ENCODE measurements at regions not wholly inside any gene's neighbourhood (a gene's known extent, or its start where the extent isn't known, plus 50 kb on each side); places are given as distances from the start of the nearest gene placed in this dataset.
"Not testable (repeated sequence)": the region's sequence is repeated elsewhere in the genome, so short reads cannot be mapped to it uniquely, and the experiment has no call there.

DNA sequence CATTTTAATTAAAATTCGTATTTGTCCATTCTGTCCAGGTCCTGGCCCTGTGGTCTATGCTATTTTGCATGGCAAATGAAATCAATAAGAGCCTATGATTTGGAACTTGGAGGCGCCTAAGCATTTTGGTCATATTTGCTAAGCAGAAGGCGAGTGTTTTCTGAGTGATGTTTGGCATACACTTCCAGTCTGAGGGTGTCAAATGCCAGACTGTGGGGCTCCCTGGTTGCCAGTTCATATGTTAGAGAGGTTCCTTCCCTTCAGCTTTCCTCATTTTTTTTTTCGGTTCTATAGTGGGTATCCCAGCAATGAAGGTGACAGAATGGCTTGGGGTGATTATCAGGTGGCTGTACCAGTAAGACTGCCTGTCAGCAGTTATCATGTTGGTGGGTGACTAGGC is 1007.8 kb upstream of the WWC1 start:
- H3K4me3 Mint-ChIP-seq, result no peak overlapping the region
- no peak for ATAC-seq (replicated peaks)
- H3K4me1 Mint-ChIP-seq, result no peaks in the 10 kb centered on the region
- no peaks in the 10 kb centered on the region for H3K27me3 Mint-ChIP-seq
- H3K9me3 Mint-ChIP-seq, result no peaks in the 10 kb centered on the region
- H3K27ac Mint-ChIP-seq, result no peak overlapping the region
- DNase-seq, result no peak
- H3K36me3 Mint-ChIP-seq, result no peaks in the 10 kb centered on the region

DNA sequence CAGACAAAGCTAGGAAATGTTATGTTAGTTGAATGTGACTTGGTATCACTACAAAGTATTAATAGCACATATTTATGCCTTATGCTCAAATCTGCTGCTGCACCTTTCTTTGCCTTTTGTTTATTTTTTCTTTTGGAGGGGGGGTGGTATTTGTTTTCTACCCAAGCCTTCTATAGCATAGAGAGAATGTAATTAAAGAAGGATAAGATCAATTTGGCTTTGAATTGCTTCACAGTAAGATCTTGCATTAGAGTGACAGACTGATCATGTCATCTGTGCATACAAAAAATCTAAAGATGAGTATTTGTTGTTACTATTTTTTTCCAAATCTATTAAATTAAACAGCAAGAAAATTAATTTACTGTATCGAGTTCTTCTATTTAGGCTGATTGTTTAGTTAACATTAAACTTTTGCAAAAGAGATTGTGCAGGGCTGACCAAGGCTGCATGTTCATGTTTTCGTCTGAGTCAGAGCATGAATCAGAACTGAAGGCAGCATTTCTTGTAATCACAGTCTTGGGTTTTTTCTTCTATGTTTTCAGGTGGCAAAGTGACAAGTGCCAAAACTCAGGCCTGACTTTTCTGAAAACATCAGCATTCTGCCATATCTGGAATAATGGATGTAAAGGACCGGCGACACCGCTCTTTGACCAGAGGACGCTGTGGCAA is 1007.1 kb upstream of the WWC1 start:
- H3K27ac Mint-ChIP-seq, result no peak overlapping the region
- ATAC-seq (replicated peaks), result no peak
- H3K9me3 Mint-ChIP-seq, result peaks cover 2 to 3% of the 10 kb centered on the region in 2 donors
- no peaks in the 10 kb centered on the region for H3K4me1 Mint-ChIP-seq
- no peaks in the 10 kb centered on the region for H3K36me3 Mint-ChIP-seq
- no peaks in the 10 kb centered on the region for H3K27me3 Mint-ChIP-seq
- no peak for DNase-seq
- no peak overlapping the region for H3K4me3 Mint-ChIP-seq

DNA sequence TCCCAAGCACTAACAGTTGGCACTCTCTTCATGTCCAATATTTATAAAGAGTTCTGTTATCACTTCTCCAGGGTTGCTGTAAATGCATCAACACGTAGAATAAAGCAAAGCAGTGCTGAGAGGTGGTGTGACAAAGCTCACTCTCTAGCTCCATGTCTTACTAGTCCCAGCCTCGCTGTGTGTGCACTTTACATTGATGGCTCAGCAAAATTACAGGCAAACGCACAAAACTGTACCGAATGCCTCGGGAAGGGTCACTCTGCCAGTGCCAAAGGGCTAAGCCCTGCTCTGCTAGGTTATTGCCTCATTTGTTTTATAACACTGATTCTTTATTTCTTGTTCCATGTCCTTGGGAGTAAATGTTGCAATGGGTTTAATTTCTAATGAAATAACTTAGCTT is 1005.9 kb upstream of the WWC1 start:
- Mint-ChIP-seq H3K4me3 (no peak overlapping the region), H3K36me3 (no peaks in the 10 kb centered on the region), H3K4me1 (no peaks in the 10 kb centered on the region), H3K27ac (no peak overlapping the region), H3K27me3 (no peaks in the 10 kb centered on the region), H3K9me3 (peaks cover 3 to 4% of the 10 kb centered on the region in 2 donors)
- DNase-seq (no peak), ATAC-seq (replicated peaks) (no peak)

DNA sequence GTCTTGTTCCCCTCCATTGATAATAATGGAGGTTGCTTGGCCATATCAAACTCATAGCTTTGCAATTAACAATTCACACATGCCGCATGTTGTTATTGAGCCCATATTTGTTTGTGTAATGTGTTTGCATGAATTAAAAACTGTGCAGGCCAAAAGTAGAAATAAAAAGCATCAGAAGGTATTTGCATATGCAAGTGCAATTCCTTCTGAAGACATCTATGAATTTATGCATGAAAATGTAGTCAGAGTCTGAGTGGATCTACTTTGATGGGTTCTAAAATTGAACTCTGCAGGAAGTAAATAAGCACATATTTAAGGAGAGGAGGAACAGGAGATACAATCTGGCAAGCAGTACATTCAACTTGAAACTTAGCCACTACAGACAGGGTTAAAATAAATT is 1004.6 kb upstream of the WWC1 start:
- Mint-ChIP-seq H3K27ac (no peak overlapping the region), H3K27me3 (no peaks in the 10 kb centered on the region), H3K4me1 (no peaks in the 10 kb centered on the region), H3K9me3 (peaks cover 3 to 6% of the 10 kb centered on the region in 2 donors), H3K36me3 (no peaks in the 10 kb centered on the region), H3K4me3 (no peak overlapping the region)
- no peak for DNase-seq
- no peak for ATAC-seq (replicated peaks)

DNA sequence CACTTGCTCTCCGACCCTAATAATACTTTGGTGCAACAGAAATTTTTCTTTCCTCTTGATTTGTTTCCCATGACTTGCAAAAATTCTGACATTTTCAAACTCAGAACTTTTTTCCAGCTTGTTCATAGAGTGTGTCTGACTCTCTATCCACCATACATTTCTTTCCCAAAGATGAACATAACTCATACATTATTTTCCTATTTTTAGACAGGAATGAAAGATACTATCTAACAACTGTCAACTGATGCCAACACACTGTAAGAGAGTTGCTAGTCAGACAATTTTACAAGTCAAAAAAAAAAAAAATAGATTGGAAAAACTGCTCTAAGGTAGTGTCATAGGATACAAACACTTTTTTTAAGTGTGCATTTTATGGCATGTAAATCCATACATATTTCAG is 1001.0 kb upstream of the WWC1 start:
- ATAC-seq (replicated peaks) (no peak), DNase-seq (no peak)
- Mint-ChIP-seq H3K9me3 (peaks cover 7 to 8% of the 10 kb centered on the region in 2 donors), H3K27ac (no peak overlapping the region), H3K36me3 (no peaks in the 10 kb centered on the region), H3K4me3 (no peak overlapping the region), H3K4me1 (no peaks in the 10 kb centered on the region), H3K27me3 (no peaks in the 10 kb centered on the region)

DNA sequence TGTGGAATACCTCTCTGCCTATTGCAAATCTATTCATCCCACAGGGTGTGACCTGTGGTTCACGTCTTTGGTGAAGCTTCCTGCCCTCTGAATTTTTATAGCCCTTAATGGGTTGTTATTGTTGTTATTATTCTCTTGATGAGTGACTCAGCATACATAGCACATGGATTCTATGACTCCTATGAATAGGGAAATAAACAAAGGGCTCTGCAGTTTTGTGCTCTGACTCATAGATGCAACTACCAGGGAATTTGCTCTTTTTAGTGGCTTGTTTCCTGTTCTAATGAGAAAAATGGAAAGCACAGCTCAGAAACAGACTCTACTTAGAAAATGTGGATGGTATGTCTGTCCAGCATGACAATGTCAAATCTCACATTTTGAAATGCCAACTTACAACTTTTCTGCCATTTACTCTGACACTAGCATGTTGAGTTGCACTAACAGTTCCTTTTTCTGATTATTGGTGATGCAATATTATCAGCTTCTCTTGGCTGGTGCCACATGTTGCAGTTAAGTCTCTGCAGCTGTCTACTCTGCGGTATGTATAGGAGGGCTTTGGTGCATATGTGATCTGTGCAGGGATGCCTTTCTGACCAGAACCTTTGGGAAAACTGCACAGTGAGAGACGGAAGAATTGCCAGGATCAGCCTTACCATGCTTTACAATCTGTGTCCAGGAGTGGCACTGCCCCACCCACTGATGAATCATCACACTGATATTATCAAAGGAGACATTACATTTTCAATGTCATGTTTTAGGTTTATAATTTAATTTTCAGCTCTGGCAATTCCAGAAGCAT is 996.4 kb upstream of the WWC1 start:
- DNase-seq (no peak), ATAC-seq (replicated peaks) (no peak)
- Mint-ChIP-seq H3K4me3 (no peak overlapping the region), H3K27me3 (no peaks in the 10 kb centered on the region), H3K27ac (no peak overlapping the region), H3K4me1 (no peaks in the 10 kb centered on the region), H3K9me3 (peaks cover 4 to 7% of the 10 kb centered on the region in 2 donors), H3K36me3 (no peaks in the 10 kb centered on the region)

DNA sequence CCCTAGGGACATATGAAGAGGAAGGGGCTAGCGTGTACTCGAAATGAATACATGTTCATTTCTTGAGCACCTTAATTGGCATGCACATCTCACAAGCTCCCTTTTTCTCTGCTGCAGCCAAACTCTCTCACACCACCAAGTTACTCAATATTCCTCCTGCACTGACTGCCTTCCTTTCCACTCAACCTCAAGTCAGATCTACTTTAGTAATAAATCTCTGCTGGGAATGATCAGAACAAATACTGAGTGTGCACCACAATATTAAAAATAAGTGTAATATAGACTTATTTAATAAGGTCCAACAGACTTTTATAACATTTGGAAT is 995.8 kb upstream of the WWC1 start:
- Mint-ChIP-seq H3K4me3 (no peak overlapping the region), H3K4me1 (no peaks in the 10 kb centered on the region), H3K9me3 (peaks cover 4 to 8% of the 10 kb centered on the region in 2 donors), H3K36me3 (no peaks in the 10 kb centered on the region), H3K27ac (no peak overlapping the region), H3K27me3 (no peaks in the 10 kb centered on the region)
- DNase-seq, result no peak
- no peak for ATAC-seq (replicated peaks)

DNA sequence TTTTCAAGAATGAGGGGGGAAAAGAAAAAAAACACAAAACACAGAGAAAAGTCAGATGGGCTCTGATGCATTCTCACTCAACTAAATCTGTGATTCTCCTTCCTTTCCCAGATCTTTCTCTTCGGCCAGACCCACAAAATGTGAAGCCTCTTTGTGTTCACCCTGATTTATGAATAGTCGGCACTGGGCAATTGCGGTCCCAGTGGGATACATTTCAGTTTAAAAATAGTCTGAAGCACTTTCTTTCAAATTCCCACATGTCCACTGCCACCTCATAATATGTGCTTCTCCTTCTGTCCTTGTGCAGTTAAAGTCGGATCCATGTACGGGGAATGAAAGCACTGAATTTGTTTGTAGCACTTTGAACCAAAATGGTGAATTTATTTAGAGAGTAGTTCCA is 995.4 kb upstream of the WWC1 start:
- Mint-ChIP-seq H3K27ac (no peak overlapping the region), H3K27me3 (no peaks in the 10 kb centered on the region), H3K9me3 (peaks cover 4 to 7% of the 10 kb centered on the region in 2 donors), H3K4me3 (no peak overlapping the region), H3K36me3 (no peaks in the 10 kb centered on the region), H3K4me1 (no peaks in the 10 kb centered on the region)
- DNase-seq, result no peak
- no peak for ATAC-seq (replicated peaks)

DNA sequence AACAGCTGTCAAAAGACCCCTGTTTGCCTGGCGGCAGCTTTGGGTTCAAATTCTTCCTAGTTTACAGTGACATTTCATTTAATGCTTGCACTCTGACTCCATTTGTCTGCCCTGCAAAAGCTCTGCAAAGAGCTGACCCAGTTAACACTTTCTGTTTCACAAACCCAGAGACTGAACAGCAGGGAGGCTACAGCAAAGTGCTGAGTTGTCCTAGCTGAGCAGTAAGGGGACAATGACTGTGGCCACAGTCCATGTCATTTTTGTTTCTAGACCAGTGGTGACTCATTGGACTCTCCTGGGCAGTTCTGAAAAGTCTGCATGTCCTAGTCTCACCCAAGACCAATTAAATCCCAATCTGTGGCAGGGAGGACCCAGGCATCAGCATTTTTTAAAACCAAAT is 994.8 kb upstream of the WWC1 start:
- no peak overlapping the region for H3K4me3 Mint-ChIP-seq
- peaks cover 4 to 6% of the 10 kb centered on the region in 2 donors for H3K9me3 Mint-ChIP-seq
- no peak for ATAC-seq (replicated peaks)
- no peaks in the 10 kb centered on the region for H3K4me1 Mint-ChIP-seq
- no peak for DNase-seq
- H3K36me3 Mint-ChIP-seq, result no peaks in the 10 kb centered on the region
- no peaks in the 10 kb centered on the region for H3K27me3 Mint-ChIP-seq
- no peak overlapping the region for H3K27ac Mint-ChIP-seq

DNA sequence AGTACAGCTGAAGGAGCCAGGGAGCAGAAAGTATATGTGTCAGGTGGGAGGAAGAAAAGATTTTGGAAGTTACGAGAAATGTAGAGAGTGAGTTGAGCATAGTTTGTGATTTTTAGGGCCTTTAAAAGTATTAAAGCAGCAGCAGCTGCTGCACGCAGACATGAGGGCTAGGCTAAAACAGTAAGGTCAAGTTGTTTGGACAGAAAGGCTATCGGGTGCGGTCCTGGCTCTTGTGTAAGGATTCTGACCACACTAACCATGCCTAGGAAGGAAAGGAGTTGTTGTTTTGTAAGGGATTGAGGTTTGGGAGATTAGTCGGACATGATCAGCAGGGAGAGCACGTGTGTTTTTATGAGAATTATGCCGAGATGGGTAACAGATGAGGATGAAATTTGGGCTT is 991.6 kb upstream of the WWC1 start:
- not testable (repeated sequence) for H3K36me3 Mint-ChIP-seq; H3K27ac Mint-ChIP-seq; ATAC-seq (replicated peaks); H3K27me3 Mint-ChIP-seq; H3K4me1 Mint-ChIP-seq; DNase-seq; H3K9me3 Mint-ChIP-seq; H3K4me3 Mint-ChIP-seq

DNA sequence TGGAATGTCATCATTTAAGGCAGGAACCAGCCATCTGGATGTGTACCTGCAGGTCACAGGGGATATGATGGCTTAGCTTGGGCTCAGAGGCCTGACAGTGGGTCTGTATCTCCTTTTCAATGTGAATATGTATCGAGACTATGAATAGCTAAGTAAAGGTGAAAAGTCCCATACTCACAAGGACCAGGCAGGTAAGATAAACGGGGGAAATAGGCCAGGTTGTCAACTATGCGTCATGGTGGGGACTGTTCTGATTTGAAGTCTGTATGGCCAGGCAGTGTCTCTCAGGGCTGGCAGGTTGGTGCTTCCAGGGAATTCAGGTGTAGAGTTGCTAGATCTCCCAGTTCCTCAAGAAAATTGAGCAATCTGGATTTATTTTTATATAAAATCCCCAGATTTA is 987.9 kb upstream of the WWC1 start:
- H3K4me3 Mint-ChIP-seq, result no peak overlapping the region
- no peak for ATAC-seq (replicated peaks)

DNA sequence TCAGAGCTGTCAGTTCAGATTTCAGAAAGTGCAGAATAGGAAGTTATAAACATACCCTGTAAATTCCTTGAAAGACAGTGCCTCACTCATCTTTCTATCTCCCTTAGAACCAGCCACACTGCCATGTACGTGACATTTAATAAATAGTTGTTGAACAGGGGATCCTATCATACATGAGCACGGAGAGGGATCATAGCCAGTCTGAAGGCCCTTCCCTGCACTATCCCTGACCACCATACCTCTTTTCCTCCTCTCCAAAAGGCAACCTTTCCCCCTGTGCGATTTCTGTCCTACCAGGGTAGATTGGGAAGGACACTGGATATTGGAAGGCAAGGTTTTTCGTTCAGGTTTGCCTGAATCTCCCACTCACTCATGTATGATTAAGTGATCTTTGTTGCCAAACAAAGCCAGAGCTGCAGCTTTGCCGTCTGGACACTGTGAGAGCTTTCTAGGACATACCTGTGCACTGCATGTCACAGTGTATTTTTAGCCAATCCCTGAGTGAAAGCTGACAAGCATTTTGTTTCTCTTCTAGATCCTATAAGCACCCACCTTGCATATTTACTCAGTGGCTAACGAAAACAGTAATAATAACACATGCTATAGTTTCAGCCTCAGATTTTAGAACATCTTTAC is 986.5 kb upstream of the WWC1 start:
- no peak for ATAC-seq (replicated peaks)
- no peaks in the 10 kb centered on the region for H3K36me3 Mint-ChIP-seq
- H3K27ac Mint-ChIP-seq, result no peak overlapping the region
- no peak for DNase-seq
- peaks cover 4% of the 10 kb centered on the region in 2 donors for H3K9me3 Mint-ChIP-seq
- no peaks in the 10 kb centered on the region for H3K4me1 Mint-ChIP-seq
- no peak overlapping the region for H3K4me3 Mint-ChIP-seq
- no peaks in the 10 kb centered on the region for H3K27me3 Mint-ChIP-seq

More for the DNA sequence above, 987.9 kb upstream of the WWC1 start:
- H3K27ac Mint-ChIP-seq, result no peak overlapping the region
- H3K4me1 Mint-ChIP-seq, result no peaks in the 10 kb centered on the region
- H3K9me3 Mint-ChIP-seq, result peaks cover 4 to 6% of the 10 kb centered on the region in 2 donors
- H3K36me3 Mint-ChIP-seq, result no peaks in the 10 kb centered on the region
- no peaks in the 10 kb centered on the region for H3K27me3 Mint-ChIP-seq
- no peak for DNase-seq

DNA sequence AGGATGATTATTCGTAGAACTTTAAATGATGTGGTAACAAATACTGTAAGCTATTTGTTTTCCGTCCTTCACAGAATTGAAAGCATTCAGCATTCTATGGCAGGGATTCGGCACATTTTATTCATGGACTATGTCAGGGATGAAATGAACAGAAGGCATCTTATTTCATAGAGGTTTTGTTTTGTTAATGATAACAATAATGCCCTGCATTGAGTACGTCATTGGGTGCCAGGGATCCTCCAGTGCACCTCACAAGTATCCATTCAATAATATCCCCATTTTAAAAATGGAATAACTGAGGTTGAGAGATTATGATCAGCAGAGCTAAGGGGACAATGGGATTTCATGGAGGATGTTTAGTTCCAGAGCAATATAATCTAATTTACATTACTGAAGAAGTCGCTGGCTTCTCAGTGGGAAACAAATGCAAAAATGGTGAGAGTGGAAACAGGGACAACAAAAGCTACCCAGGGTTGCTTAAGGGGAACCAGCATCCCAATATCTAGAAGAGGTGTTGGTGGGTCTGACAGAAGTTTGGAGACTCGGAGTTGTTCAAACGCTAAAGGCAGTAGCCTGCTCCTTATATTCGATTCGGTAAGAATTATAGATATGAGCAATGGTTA is 985.7 kb upstream of the WWC1 start:
- Mint-ChIP-seq H3K4me1 (no peaks in the 10 kb centered on the region), H3K4me3 (no peak overlapping the region), H3K27ac (no peak overlapping the region), H3K27me3 (no peaks in the 10 kb centered on the region), H3K36me3 (no peaks in the 10 kb centered on the region), H3K9me3 (peaks cover 2 to 4% of the 10 kb centered on the region in 2 donors)
- ATAC-seq (replicated peaks) (no peak), DNase-seq (no peak)

DNA sequence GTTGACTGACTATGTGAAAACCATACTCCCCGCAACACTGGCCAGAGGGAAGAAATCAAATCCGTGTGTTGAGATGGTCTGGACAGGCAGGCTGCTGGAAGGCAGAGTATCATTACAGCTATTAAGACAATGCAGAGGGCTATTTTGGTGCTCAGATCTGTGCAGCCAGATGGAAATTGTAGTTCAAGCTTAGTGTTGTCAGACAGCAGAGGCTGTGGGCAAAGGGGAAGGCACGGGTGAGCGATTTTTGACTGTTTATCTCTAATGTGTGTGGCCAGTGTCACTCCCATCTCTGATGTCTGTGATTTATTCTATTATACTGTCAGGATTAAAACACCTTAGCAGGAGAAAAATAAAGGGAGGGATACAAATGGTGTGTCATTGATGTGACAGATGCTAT is 984.4 kb upstream of the WWC1 start:
- H3K27ac Mint-ChIP-seq, result no peak overlapping the region
- DNase-seq (no peak), ATAC-seq (replicated peaks) (no peak)
- no peaks in the 10 kb centered on the region for H3K27me3 Mint-ChIP-seq
- H3K4me1 Mint-ChIP-seq, result no peaks in the 10 kb centered on the region
- peaks cover 2% of the 10 kb centered on the region in 2 donors for H3K9me3 Mint-ChIP-seq
- no peaks in the 10 kb centered on the region for H3K36me3 Mint-ChIP-seq
- H3K4me3 Mint-ChIP-seq, result no peak overlapping the region

DNA sequence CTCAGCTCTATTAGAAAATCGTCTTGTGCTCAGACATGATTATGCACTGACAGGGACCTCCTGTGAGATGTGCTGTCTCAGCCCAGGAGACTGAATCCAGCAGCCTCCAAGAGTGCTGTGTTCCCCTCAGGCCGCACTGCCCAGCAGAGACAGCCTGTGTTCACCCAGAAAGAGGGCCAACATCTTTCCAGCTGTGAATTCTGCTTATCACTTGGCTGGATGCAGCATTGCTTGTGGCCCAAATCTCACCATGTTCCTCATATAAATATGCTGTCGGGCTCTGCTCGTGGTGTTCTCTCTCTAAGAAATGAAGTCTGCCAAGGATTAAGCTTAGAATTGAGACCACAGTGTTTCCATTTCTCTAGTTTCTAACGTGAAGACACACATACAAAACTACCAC is 983.0 kb upstream of the WWC1 start:
- H3K4me3 Mint-ChIP-seq, result no peak overlapping the region

More for the DNA sequence above, 983.0 kb upstream of the WWC1 start:
- Mint-ChIP-seq H3K36me3 (no peaks in the 10 kb centered on the region), H3K9me3 (no peaks in the 10 kb centered on the region), H3K27ac (no peak overlapping the region), H3K27me3 (no peaks in the 10 kb centered on the region), H3K4me1 (no peaks in the 10 kb centered on the region)
- no peak for ATAC-seq (replicated peaks)
- no peak for DNase-seq

Data from stimulated activated naive B cell treated with anti-CD40 and anti-IgM and Interleukin-4, amounts not matched to agents 10 μg/mL and 1 μg/mL and 100 μg/mL, for 72 hours (primary cell).